Natural killer cell (primary cell): ENCODE measurements at regions not wholly inside any gene's neighbourhood (a gene's known extent, or its start where the extent isn't known, plus 50 kb on each side); places are given as distances from the start of the nearest gene placed in this dataset.

Experiments
- ATAC-seq, 3 donors: fragments of 150-1000 bp in 2 of 3; fragments of 200-7000 bp in 1 of 3; cut with Tn5 transposase; 1 replicate in 1 of 3; 2 replicates in 2 of 3; pipeline ENCODE4 v1.10.0; 2021; ENCODE audit warnings: mild to moderate bottlenecking in 2 of 3, moderate library complexity in 2 of 3
- DNase-seq, 2 donors: peaks; one replicate each; pipeline versions ENCODE4 v3.0.0 to v3.0.0-alpha.2; 2013 to 2021; ENCODE audit warnings: mixed read lengths in 1 of 2
- H3K27ac ChIP-seq: one replicate; pipeline ENCODE4 v1.5.1; 2013; ENCODE audit warnings: mild to moderate bottlenecking, low read length
- H3K27me3 ChIP-seq: one replicate; pipeline ENCODE4 v1.6.1; 2013; ENCODE audit warnings: low read length; ENCODE audit not compliant: control insufficient read depth, insufficient read depth
- H3K36me3 ChIP-seq: one replicate; pipeline ENCODE4 v1.6.1; 2013; ENCODE audit warnings: low read length; ENCODE audit not compliant: control insufficient read depth, insufficient read depth
- H3K4me1 ChIP-seq: one replicate; pipeline ENCODE4 v1.6.1; 2013; ENCODE audit warnings: low read length; ENCODE audit not compliant: control insufficient read depth, insufficient read depth
- H3K4me3 ChIP-seq: one replicate; pipeline ENCODE4 v1.5.1; 2013; ENCODE audit warnings: low read length
- H3K9me3 ChIP-seq: one replicate; pipeline ENCODE4 v1.6.1; 2013; ENCODE audit warnings: low read length; ENCODE audit not compliant: control insufficient read depth, insufficient read depth
- H3K27ac Mint-ChIP-seq, 2 donors: one replicate each; pipeline ENCODE4 v1.8.0; 2022; ENCODE audit warnings: mild to moderate bottlenecking in 2 of 2, mixed read lengths in 2 of 2, moderate library complexity in 1 of 2
- H3K27me3 Mint-ChIP-seq, 2 donors: one replicate each; pipeline ENCODE4 v1.8.0; 2022; ENCODE audit warnings: low read depth in 2 of 2, mixed read lengths in 2 of 2
- H3K36me3 Mint-ChIP-seq: one replicate; pipeline ENCODE4 v1.8.0; 2022; ENCODE audit warnings: mixed read lengths
- H3K4me1 Mint-ChIP-seq, 2 donors: one replicate each; pipeline ENCODE4 v1.8.0; 2022; ENCODE audit warnings: mixed read lengths in 2 of 2
- H3K4me3 Mint-ChIP-seq: one replicate; pipeline ENCODE4 v1.8.0; 2022; ENCODE audit warnings: mild to moderate bottlenecking, moderate library complexity, mixed read lengths
- H3K9me3 Mint-ChIP-seq, 2 donors: one replicate each; pipeline ENCODE4 v1.8.0; 2022; ENCODE audit warnings: mixed read lengths in 2 of 2
- WGBS: methylation state at CpG from one replicate; pipeline ENCODE4 v1.1.7; 2013; ENCODE audit warnings: missing lambda C conversion rate; ENCODE audit not compliant: insufficient coverage; 5-methylcytosine and 5-hydroxymethylcytosine counted together
- intact Hi-C: fragments of 100-400 bp; cut with micrococcal nuclease; formaldehyde crosslinking; loops from one replicate; pipeline ENCODE4 v1.14.2; 2022
- TF ChIP-seq, protein P1 (sequence below): fragments of 200-600 bp; IDR thresholded peaks from one replicate; pipeline ENCODE4 v1.8.0; 2022; ENCODE audit warnings: antibody characterized with exemption

DNA sequence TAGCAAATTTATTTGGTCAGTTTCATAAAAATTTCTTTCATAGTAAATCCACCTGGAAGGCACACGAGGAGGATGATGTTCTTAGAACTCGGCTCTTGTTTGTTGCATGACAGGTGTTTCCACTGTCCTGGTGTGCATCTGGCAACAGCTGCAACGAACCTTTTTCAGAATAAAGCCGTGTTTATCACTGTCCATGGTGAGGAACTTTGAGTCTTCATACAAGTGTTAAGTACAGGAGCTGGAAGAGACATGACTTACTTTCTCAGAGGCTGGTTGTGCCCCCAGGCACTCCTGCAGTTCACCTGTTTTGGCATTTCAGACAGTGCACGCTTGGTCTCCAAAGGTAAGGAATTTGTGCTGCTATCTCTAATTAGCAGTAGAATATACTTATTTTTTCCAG is 97.1 kb downstream of the ADAMTS1 start:
- Histone ChIP-seq H3K4me1 (no peaks in the 10 kb centered on the region), H3K27me3 (no peaks in the 10 kb centered on the region), H3K9me3 (no peaks in the 10 kb centered on the region), H3K27ac (no peak overlapping the region), H3K4me3 (no peak overlapping the region), H3K36me3 (no peaks in the 10 kb centered on the region)
- no peak overlapping the region for H3K4me3 Mint-ChIP-seq
- H3K36me3 Mint-ChIP-seq: no peaks in the 10 kb centered on the region
- no peaks in the 10 kb centered on the region for H3K9me3 Mint-ChIP-seq
- intact Hi-C loops: no loop called here
- DNase-seq (no peak), ATAC-seq (no peak)
- no peaks in the 10 kb centered on the region for H3K4me1 Mint-ChIP-seq
- peaks cover 0 to 10% of the 10 kb centered on the region in 2 donors for H3K27me3 Mint-ChIP-seq
- WGBS: 82% methylated on average over 5 of the region's 5 CpGs
- TF ChIP-seq, protein P1, sequence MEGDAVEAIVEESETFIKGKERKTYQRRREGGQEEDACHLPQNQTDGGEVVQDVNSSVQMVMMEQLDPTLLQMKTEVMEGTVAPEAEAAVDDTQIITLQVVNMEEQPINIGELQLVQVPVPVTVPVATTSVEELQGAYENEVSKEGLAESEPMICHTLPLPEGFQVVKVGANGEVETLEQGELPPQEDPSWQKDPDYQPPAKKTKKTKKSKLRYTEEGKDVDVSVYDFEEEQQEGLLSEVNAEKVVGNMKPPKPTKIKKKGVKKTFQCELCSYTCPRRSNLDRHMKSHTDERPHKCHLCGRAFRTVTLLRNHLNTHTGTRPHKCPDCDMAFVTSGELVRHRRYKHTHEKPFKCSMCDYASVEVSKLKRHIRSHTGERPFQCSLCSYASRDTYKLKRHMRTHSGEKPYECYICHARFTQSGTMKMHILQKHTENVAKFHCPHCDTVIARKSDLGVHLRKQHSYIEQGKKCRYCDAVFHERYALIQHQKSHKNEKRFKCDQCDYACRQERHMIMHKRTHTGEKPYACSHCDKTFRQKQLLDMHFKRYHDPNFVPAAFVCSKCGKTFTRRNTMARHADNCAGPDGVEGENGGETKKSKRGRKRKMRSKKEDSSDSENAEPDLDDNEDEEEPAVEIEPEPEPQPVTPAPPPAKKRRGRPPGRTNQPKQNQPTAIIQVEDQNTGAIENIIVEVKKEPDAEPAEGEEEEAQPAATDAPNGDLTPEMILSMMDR: no peak
- H3K27ac Mint-ChIP-seq: no peak overlapping the region

DNA sequence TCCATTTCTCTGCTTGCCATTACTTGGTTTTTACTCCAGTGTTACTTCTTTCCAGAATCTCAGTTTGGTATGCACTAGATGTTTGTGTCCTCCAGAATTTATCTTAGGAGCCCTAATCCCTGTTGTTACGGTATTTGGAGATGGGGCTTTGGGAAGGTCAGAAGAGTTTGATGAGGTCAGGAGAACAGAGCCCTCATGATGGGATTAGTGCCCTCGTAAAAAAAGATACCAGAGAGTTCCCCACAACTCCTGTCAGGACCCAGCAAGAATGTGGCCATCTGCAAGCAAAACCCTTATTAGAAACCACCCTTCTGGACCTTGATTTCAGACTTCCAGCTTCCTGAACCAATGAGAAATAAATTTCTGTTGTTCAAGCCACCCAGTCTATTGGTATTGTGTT is 98.0 kb downstream of the ADAMTS1 start:
- ATAC-seq: no peak
- Mint-ChIP-seq H3K27ac (no peak overlapping the region), H3K4me3 (no peak overlapping the region), H3K36me3 (no peaks in the 10 kb centered on the region), H3K27me3 (peaks cover 0 to 10% of the 10 kb centered on the region in 2 donors), H3K4me1 (no peaks in the 10 kb centered on the region), H3K9me3 (no peaks in the 10 kb centered on the region)
- DNase-seq: no peak
- H3K4me1 ChIP-seq: no peaks in the 10 kb centered on the region
- H3K27me3 ChIP-seq: no peaks in the 10 kb centered on the region
- no peaks in the 10 kb centered on the region for H3K9me3 ChIP-seq
- intact Hi-C loops: no loop called here
- 81% methylated on average over 2 of the region's 2 CpGs for whole genome bisulfite sequencing
- no peak overlapping the region for H3K27ac ChIP-seq
- no peaks in the 10 kb centered on the region for H3K36me3 ChIP-seq
- TF ChIP-seq, protein P1: no peak
- no peak overlapping the region for H3K4me3 ChIP-seq

DNA sequence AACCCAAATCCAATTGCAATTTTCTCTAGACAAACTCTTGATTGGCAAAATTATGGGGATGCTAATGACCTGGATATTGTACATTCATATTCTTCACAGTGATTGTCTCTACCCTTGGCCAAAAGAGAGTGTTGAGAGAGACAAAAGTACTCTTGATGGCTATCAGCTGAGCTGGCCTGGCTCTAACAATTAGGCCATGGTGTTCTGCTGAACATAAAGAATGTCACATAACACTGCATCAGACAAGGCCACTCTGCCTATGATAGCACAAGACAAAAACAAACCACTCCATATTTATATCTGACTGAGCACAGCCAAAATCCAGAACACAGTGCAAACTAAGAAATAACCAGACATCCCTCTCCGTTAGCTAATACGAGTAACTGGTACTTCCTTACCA is 101.7 kb downstream of the ADAMTS1 start:
- H3K36me3 Mint-ChIP-seq: no peaks in the 10 kb centered on the region
- peaks cover 0 to 4% of the 10 kb centered on the region in 2 donors for H3K27me3 Mint-ChIP-seq
- no peak overlapping the region for H3K27ac Mint-ChIP-seq
- Histone ChIP-seq H3K4me3 (no peak overlapping the region), H3K9me3 (no peaks in the 10 kb centered on the region), H3K27me3 (no peaks in the 10 kb centered on the region), H3K36me3 (no peaks in the 10 kb centered on the region), H3K4me1 (no peaks in the 10 kb centered on the region), H3K27ac (no peak overlapping the region)
- DNase-seq (no peak), ATAC-seq (no peak)
- WGBS: 94% methylated on average over 2 of the region's 2 CpGs
- intact Hi-C loops: no loop called here
- H3K4me1 Mint-ChIP-seq: no peaks in the 10 kb centered on the region
- TF ChIP-seq, protein P1: no peak
- H3K9me3 Mint-ChIP-seq: no peaks in the 10 kb centered on the region
- no peak overlapping the region for H3K4me3 Mint-ChIP-seq

DNA sequence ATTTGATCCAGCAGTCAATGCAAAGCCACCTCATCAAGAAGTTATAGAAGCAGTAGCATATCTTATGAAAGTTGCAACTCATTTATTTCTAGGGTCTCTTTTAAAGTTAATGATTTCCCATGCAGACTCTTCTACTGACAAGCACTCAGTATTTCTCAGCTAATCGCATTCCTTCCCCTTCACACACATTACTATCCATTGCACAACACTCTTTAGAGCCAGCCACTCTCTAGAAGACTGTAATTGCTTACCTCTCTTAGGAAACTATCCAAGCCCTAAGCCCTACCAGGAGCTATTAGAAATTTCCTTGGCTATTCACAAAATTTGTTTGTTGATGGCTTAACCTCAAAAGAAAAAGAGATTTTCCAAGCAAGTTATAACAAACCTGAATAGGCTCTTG is 106.0 kb downstream of the ADAMTS1 start:
- intact Hi-C loops: loop anchor here (10.0 kb wide), 1 partner anchor 966 kb away; no protein-coding TSS in a partner anchor
- no peaks in the 10 kb centered on the region for H3K27me3 ChIP-seq
- no peak overlapping the region for H3K4me3 ChIP-seq
- no peaks in the 10 kb centered on the region for H3K36me3 ChIP-seq
- H3K27ac Mint-ChIP-seq: no peak overlapping the region
- H3K9me3 ChIP-seq: no peaks in the 10 kb centered on the region
- WGBS: 82% methylated on average over 1 of the region's 1 CpG
- peaks cover 0 to 10% of the 10 kb centered on the region in 2 donors for H3K4me1 Mint-ChIP-seq
- no peaks in the 10 kb centered on the region for H3K27me3 Mint-ChIP-seq
- H3K4me1 ChIP-seq: no peaks in the 10 kb centered on the region
- H3K9me3 Mint-ChIP-seq: no peaks in the 10 kb centered on the region
- ATAC-seq (no peak), DNase-seq (no peak)
- H3K27ac ChIP-seq: no peak overlapping the region
- no peaks in the 10 kb centered on the region for H3K36me3 Mint-ChIP-seq
- TF ChIP-seq, protein P1: no peak
- H3K4me3 Mint-ChIP-seq: no peak overlapping the region
